Smooth muscle cell (in vitro differentiated cells): ENCODE measurements at regions not wholly inside any gene's neighbourhood (a gene's known extent, or its start where the extent isn't known, plus 50 kb on each side); places are given as distances from the start of the nearest gene placed in this dataset.

Source experiments
- DNase-seq: peaks from one replicate; lab custom pipeline; 2025; ENCODE audit not compliant: unreplicated experiment; lab: John Stamatoyannopoulos, UW
- H2AFZ ChIP-seq: fragments of 200-600 bp; sonication (generic); 2 replicates; pipeline ENCODE4 v1.6.0; 2016; ENCODE audit warnings: antibody characterized with exemption, low read depth, mild to moderate bottlenecking
- H3F3A ChIP-seq: fragments of 200-600 bp; sonication (generic); 2 replicates; pipeline ENCODE4 v1.6.0; 2017; ENCODE audit warnings: antibody characterized with exemption, low read depth
- H3K27ac ChIP-seq: fragments of 200-600 bp; sonication (generic); 2 replicates; pipeline ENCODE4 v1.5.1; 2016; ENCODE audit warnings: low read depth, mild to moderate bottlenecking
- H3K27me3 ChIP-seq: fragments of 200-600 bp; sonication (generic); 2 replicates; pipeline ENCODE4 v1.6.1; 2016; ENCODE audit warnings: low read depth, mild to moderate bottlenecking
- H3K36me3 ChIP-seq: fragments of 200-600 bp; sonication (generic); 2 replicates; pipeline ENCODE4 v1.5.1; 2016; ENCODE audit warnings: low read depth
- H3K4me1 ChIP-seq: fragments of 200-600 bp; sonication (generic); 2 replicates; pipeline ENCODE4 v1.5.1; 2016; ENCODE audit warnings: low read depth
- H3K4me2 ChIP-seq: fragments of 200-600 bp; sonication (generic); 2 replicates; pipeline ENCODE4 v1.6.0; 2016; ENCODE audit warnings: mild to moderate bottlenecking
- H3K4me3 ChIP-seq: fragments of 200-600 bp; sonication (generic); 2 replicates; pipeline ENCODE4 v1.5.1; 2016; ENCODE audit warnings: mild to moderate bottlenecking
- H3K79me2 ChIP-seq: fragments of 200-600 bp; sonication (generic); 2 replicates; pipeline ENCODE4 v1.6.0; 2016; ENCODE audit warnings: low read depth, mild to moderate bottlenecking
- H3K9ac ChIP-seq: fragments of 200-600 bp; sonication (generic); 2 replicates; pipeline ENCODE4 v1.6.0; 2016; ENCODE audit warnings: low read depth
- H3K9me3 ChIP-seq: fragments of 200-600 bp; sonication (generic); replicated peaks from 2 replicates; pipeline ENCODE4 v1.5.1; 2016; ENCODE audit warnings: low read depth
- H4K20me1 ChIP-seq: fragments of 200-600 bp; sonication (generic); 2 replicates; pipeline ENCODE4 v1.6.0; 2016; ENCODE audit warnings: low read depth
- CTCF ChIP-seq: fragments of 200-600 bp; sonication (generic); IDR thresholded peaks from 2 replicates; pipeline ENCODE4 v1.5.1; 2017; ENCODE audit warnings: borderline replicate concordance, mild to moderate bottlenecking, antibody characterized with exemption; ENCODE audit not compliant: insufficient read depth, poor library complexity, severe bottlenecking
- WGBS: methylation state at CpG from one replicate; pipeline ENCODE4 v1.1.7; 2016; ENCODE audit warnings: low lambda C conversion rate; 5-methylcytosine and 5-hydroxymethylcytosine counted together

GRCh38 chr13:105328212-105328611, 1207.2 kb downstream of the EFNB2 start:
- H4K20me1 ChIP-seq = no peaks in the 10 kb centered on the region
- 91% methylated on average over 4 of the region's 4 CpGs for WGBS
- no peaks in the 10 kb centered on the region for H3K36me3 ChIP-seq
- H2AFZ ChIP-seq = no peak overlapping the region
- H3K9ac ChIP-seq = no peak overlapping the region
- H3K79me2 ChIP-seq = no peaks in the 10 kb centered on the region
- no peak overlapping the region for H3K27ac ChIP-seq
- no peaks in the 10 kb centered on the region for H3K4me1 ChIP-seq
- H3F3A ChIP-seq = no peaks in the 10 kb centered on the region
- H3K9me3 ChIP-seq = no peaks in the 10 kb centered on the region
- H3K4me3 ChIP-seq = no peak overlapping the region
- DNase-seq = no peak
- no peak for TF ChIP-seq CTCF
- no peaks in the 10 kb centered on the region for H3K27me3 ChIP-seq
- no peak overlapping the region for H3K4me2 ChIP-seq

GRCh38 chr13:105327581-105328126, 1207.8 kb downstream of the EFNB2 start:
- H3K9ac ChIP-seq = no peak overlapping the region
- WGBS = 84% methylated on average over 3 of the region's 3 CpGs
- H3K4me2 ChIP-seq = no peak overlapping the region
- H3K79me2 ChIP-seq = no peaks in the 10 kb centered on the region
- H2AFZ ChIP-seq = no peak overlapping the region
- no peaks in the 10 kb centered on the region for H3K36me3 ChIP-seq
- H3K27me3 ChIP-seq = no peaks in the 10 kb centered on the region
- H3K27ac ChIP-seq = no peak overlapping the region
- TF ChIP-seq CTCF = no peak
- H3K9me3 ChIP-seq = no peaks in the 10 kb centered on the region
- H3K4me3 ChIP-seq = no peak overlapping the region
- DNase-seq = no peak
- H3F3A ChIP-seq = no peaks in the 10 kb centered on the region
- no peaks in the 10 kb centered on the region for H3K4me1 ChIP-seq
- H4K20me1 ChIP-seq = no peaks in the 10 kb centered on the region

- Histone ChIP-seq H3K4me2 (no peak overlapping the region), H3K27ac (no peak overlapping the region), H3K27me3 (no peaks in the 10 kb centered on the region), H3K4me1 (no peaks in the 10 kb centered on the region), H3K79me2 (no peaks in the 10 kb centered on the region), H3K4me3 (no peak overlapping the region), H4K20me1 (no peaks in the 10 kb centered on the region), H3K36me3 (no peaks in the 10 kb centered on the region), H3K9me3 (no peaks in the 10 kb centered on the region), H3K9ac (no peak overlapping the region), H3F3A (no peaks in the 10 kb centered on the region), H2AFZ (no peak overlapping the region)
- DNase-seq = no peak
- WGBS = 84% methylated on average over 6 of the region's 6 CpGs
- TF ChIP-seq CTCF = no peak
Observed at GRCh38 chr13:105319875-105320274, 1215.6 kb downstream of the EFNB2 start.

GRCh38 chr13:105316731-105317130, 1218.7 kb downstream of the EFNB2 start:
- 83% methylated on average over 4 of the region's 4 CpGs for WGBS
- Histone ChIP-seq H3K27me3 (no peaks in the 10 kb centered on the region), H4K20me1 (no peaks in the 10 kb centered on the region), H3K9me3 (no peaks in the 10 kb centered on the region), H2AFZ (peak overlapping the region; percentile 24), H3K36me3 (no peaks in the 10 kb centered on the region), H3K79me2 (no peaks in the 10 kb centered on the region), H3K9ac (no peak overlapping the region), H3K4me2 (no peak overlapping the region), H3F3A (no peaks in the 10 kb centered on the region), H3K27ac (no peak overlapping the region), H3K4me3 (no peak overlapping the region), H3K4me1 (no peaks in the 10 kb centered on the region)
- no peak for TF ChIP-seq CTCF
- no peak for DNase-seq
